ENCODE measurements at regions not wholly inside any gene's neighbourhood (a gene's known extent, or its start where the extent isn't known, plus 50 kb on each side); places are given as distances from the start of the nearest gene placed in this dataset.
"Not testable (repeated sequence)": the region's sequence is repeated elsewhere in the genome, so short reads cannot be mapped to it uniquely, and the experiment has no call there.

GRCh38 chr1:148392505-148392904 lies 90.6 kb downstream of the PPIAL4G start:
- not testable (repeated sequence) for TF ChIP-seq CTCF (IDR thresholded peaks at IDR 0.05; ENCODE audit: low read length); EZH2 (IDR thresholded peaks at IDR 0.05; ENCODE audit: borderline replicate concordance, low read length)
